Suppressor macrophage (primary cell): ENCODE measurements at regions not wholly inside any gene's neighbourhood (a gene's known extent, or its start where the extent isn't known, plus 50 kb on each side); places are given as distances from the start of the nearest gene placed in this dataset.

ENCODE experiments used
- DNase-seq, 4 experiments: peaks; one replicate each; pipeline ENCODE4 v3.0.0-alpha.2; 2020 to 2022

DNA sequence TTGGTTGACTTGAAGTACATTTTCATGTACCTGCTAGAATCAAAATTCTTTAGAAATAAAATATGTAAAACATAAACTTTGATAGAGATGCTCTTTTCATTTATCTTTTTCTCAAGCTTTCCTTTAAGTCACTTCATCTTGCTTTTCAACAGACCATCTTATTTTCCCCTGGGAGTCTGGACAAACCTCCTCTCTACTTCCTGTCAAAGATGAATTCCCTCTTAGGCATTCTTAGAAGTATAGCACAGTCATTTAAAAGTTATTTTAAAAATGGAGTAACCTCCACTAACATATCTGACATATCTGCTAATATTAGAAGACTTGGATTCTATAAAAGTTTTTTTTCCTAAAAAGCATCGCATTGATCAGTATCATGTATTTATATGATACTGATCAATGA, 84.8 kb upstream of the PAX6 start:
- no peak for DNase-seq

DNA sequence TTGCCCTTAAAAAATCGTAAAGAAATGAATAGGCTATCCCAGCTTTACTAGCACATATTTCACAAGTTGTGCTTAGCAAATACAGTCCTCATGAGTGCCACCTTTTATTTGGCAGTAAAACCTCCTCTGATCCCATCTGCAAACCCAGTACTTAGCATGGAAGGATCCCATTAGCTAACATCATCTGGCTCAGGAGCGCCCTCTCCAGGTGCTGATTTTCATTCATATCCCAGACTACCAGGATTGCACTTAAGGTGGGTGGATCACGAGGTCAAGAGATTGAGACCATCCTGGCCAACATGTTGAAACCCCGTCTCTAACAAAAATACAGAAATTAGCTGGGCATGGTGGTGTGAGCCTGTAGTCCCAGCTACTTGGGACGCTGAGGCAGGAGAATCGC, 76.1 kb upstream of the PAX6 start:
- DNase-seq: peak in 3 of 4 experiments; percentile 2 to 27 (median 6)

DNA sequence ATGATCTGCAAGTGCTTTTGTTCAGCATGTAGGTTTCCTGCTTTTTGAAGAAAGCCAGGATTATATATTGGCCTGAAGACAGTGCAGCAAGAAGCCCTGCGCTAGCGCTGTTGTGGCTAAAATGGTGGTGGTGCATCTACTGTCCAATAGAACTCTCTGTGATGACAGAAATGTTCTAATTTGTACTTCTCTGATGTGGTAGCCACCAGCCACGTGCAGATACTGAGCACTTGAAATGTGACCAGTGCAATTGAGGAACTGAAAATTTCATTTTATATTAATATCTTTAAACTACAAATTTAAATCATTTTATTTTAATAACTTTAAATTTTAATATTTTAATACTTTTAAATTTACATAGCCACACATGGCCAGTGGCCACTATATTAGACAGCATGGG, 73.0 kb upstream of the PAX6 start:
- no peak for DNase-seq

DNA sequence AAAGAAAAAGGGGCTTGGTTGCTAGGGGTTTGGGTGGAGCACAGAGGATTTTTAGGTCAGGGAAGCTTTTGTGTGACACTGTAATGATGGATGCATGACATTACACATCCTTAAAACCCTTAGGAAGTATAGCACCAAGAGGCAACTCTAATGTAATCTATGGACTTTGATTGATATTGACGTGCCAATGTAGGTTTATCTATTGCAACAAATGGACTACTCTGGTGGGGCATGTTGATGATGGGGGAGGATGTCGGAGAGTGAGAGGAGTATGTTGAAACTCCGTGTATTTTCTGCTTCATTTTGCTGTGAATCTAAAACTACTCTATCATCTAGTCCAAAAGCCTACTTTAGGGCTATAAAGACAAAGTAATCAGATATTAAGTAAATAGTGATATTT, 72.3 kb upstream of the PAX6 start:
- no peak for DNase-seq

DNA sequence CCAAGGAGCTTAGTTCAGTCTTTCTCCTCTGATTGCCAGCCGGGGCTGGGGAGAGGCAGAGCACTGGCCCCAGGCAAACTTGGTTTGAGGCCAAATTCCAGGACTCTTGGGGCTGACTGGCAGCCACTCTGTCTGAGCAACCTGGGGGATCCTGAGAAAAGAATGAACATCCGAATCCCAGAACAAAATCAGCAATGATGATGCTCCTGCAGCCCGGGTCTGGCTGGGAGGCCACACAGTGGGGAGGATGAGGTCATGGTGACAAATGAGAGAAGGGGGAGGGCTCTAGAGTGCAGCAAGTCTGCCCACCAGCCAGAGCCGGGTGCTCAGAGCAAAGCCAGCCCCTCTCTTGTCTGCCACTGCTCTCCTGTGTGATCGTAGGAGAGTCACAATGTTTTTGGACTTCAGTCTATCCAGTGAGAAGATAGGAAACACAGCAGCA, 71.8 kb upstream of the PAX6 start:
- no peak for DNase-seq

DNA sequence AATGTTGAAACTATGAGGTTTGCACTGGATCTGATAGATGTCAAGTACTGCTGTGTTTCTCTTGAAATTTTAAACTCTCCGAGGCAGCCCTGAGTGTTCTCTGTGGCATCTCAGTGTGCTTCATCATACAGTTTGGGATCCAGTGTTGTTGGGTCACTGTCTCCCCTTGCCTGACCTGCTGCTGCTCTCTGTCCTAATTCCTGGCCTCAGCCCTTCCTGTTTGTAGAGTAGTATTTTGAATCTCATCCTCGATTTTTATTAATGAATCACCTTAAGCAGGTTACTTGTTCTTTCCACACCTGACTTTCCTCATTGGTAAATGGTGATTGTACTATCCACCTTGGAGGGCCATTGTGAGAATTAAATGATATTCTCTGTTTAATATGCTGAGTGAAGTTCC, 70.7 kb upstream of the PAX6 start:
- no peak for DNase-seq

DNA sequence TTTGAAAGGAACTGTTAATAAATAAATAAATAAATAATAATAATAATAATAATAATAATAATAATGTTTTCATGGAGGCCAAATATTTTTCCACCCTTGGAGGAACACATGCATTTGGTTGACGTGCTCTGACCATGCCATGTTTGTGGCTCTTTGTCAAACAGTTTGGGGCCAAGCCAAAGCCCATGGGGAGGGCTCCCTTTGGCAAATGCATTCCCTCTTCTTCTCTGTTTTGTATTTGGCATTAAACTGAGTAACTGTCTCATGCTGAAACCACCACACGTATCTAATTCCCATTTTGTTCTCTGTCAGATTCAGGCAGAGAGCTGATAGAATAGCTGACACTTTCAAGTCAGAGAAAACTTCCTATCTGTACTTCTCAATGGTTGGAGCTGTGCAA, 68.6 kb upstream of the PAX6 start:
- DNase-seq: no peak

DNA sequence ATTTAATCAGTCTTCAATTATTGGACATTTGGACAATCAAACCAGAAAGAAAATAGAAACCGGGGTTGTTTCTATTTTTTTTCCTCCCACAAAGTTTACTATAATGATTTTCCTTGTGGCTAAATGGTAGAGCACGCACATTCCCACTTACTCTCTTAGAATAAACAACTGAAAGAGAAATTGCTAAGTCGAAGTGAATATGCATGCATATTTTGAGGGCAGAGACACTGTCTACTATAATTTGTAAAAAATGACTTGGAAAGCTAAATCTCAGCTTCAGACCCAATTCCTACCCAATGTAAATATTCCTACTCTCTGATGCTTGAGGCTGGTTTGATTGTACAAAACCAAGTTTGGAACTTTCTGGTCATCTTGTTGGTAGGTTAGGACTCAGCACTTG, 66.7 kb upstream of the PAX6 start:
- DNase-seq: no peak

DNA sequence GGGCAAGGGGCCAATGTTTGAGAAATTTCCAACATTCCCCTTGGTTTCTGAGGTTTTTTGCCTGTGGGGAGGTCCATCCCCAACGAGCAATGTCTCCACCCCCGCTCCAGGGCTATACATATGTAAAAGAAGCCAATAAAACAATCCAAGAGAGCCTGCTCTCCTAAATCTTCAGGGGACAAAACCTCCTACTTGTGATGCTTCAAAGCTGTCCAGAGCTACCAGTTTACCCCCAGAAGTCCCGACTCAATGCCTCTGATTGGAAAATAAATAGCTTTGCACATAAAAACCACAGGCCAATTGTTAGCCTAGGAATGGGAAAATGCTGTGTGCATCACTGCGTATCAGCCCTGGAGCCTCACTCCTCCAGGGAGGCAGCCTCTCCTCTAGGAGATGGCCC, 66.0 kb upstream of the PAX6 start:
- DNase-seq: no peak

DNA sequence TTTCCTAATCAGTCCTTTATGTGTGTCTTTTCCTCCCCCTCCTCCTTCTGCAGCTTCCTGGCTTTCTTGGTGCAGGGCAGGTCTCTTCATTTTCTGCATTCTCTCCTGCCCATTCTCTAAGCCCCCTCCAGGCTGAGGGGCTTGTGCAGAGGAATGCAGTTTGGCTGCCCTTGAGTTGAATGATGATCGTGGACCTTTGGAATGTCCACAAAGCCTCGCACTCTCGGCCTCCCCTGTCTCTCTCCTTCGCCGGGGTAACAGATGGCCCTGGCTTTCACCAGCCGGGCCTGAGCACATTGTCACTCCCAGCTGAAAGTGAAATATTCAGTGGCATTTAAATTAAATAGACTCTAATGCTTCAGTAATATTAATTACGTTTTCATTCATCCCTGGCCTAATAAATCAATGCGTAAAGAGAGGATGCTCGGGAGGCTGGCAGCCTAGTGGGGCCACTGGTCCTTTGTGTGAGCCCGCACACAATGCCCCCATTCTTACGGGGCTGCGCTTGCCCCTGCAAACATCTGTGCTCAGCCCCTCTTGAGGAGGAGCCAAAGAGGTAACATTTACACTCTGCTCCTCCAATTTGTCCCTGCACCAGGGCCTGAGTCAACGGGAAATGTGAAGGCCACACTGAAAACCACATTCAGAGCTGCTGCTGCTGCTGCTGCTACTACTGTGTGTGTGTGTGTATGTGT, 64.9 kb upstream of the PAX6 start:
- DNase-seq: no peak

DNA sequence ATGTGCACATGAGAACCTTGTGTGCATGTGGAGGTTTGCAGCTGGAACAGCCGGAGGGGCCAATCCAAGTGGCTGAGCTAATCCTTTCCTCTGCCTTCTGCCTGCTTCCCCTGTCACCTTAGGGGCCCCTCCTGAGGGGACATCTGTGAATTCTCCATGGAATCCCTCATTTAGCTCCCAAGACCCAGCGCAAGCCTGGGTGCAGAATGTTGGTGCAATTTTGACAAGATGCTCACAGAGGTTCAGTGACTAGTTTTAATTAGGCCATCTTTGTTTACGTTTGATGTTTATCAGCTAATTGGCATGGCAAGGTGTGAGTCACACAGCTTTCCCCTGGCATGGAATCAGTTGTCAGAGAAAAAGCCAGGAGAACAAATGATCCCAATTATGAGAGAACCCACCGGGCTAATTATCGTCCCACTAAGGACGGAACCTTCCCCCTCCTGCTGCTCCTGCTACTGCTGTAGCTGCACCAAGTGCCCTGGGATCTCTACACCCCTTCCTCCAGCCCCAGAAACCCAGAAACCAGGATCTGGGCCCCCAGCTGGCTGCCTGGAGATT, 63.6 kb upstream of the PAX6 start:
- DNase-seq: no peak

DNA sequence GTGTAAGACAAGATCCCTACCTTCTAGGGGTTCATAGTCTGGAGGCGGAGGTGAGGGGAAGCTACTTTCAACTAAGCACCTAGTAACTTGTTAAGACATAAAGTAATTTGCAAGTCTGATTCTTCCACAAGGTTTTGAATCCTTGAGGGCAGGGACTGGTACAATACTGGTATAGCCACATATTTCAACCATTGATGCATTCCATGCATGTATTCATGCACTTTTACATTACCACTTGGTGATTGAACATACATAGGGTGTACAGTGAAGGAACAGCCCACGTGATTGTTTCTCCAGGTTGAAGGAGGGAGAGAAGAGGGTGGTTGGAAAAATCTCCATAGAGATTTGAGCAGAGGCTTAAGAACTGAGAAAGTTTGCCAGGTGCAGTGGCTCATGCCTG, 62.0 kb upstream of the PAX6 start:
- DNase-seq: no peak

DNA sequence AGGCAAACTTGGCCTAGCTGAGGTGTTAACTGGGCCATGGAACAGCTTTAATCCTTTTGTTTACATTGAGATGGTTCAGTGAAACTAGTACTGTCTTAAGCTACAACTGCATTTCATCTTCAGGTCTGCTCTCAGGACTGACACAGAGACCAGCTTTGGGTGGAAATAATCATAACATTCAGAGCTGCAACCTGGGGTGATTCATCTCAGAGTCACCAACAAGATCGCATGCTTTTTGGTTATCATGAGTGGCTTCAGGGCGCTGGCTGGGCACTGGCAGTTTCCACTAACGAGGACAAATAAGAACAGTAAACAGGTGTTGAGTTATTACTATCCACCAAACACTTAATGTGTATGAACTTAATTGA, 60.9 kb upstream of the PAX6 start:
- no peak for DNase-seq

DNA sequence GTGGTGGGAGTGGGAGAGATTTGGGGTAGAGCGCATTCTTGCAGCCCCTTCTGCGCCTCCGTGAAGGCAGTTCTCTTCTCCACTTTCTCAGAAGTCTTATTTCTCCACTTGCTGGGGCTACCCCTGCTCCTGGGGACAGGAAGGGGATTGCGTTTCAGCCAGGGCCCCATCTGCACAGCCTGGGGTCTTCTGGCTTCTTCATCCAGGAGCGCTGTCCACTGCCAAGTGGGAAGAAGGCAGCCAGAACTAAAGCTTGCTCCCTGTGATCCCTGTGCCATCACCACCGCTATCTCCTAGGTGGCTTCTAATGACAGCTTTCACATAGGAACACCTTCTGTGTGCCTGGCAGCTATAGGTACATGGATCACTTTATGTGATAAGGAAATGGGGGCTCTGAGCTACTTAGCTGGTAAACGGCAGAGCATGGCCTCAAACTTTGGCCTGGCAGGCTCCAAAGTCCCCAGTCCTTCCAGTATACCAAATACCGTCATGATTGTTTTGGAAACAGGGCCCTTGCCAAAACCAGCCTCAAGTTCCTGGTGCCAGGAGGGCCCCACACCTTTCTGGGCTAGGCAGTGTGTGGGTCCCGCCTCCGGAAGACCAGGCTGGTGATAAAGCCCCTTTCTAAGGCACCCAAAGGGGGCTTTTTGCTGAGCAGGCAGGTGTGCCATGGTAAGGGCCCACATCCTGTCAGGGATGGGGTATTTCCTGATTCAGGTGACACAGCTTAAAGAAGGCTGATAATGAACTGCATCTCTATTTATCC, 60.4 kb upstream of the PAX6 start:
- DNase-seq: no peak

DNA sequence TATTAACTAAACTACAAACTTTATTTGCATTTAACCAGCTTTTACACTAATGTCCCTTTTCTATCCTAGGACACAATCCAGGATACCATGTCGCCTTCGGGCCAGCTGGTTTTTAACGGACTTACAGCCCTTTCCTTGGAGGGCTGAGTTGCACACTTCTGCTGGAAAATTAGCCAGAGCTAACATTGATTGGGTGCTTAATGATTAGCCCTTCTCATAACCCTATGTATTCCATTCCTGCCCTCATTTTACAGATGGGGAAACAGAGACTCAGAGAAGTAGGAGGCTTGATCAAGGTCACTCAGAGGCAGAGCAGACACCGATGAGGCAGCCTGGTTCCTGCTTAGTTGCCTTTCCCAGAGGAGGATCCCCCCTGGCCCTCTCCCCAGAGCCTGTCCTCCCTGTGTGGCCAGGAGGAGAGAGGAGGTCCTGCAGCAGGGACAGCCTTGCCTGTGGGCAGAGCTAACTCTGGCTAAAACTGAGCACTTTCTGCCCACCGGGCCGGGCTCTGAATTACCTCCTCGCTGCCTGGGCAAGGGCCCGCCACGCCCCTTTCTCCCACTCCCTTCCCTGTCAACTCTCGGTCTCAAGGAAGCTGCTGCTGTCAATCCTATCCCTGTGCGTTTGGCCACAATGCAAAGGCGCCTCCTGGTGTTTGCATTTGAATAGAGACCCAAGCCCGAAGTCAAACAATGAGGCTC, 59.6 kb upstream of the PAX6 start:
- DNase-seq: peak; percentile 39 to 61 (median 46)

DNA sequence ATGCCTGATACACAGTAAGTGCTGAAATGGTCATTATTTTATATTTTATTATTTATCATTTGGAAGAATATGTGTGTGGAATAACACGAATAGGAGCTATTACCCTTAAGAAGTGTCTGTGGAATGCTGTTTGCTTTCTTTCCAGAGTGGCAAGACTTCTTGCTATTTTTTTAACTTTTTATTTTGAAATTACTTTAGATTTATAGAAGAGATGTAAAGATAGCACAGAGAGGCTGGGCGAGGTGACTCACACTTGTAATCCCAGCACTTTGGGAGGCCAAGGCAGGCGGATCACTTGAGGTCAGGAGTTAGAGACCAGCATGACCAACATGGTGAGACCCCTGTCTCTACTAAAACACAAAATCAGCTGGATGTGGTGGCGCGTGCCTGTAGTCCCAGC, 58.9 kb upstream of the PAX6 start:
- no peak for DNase-seq

DNA sequence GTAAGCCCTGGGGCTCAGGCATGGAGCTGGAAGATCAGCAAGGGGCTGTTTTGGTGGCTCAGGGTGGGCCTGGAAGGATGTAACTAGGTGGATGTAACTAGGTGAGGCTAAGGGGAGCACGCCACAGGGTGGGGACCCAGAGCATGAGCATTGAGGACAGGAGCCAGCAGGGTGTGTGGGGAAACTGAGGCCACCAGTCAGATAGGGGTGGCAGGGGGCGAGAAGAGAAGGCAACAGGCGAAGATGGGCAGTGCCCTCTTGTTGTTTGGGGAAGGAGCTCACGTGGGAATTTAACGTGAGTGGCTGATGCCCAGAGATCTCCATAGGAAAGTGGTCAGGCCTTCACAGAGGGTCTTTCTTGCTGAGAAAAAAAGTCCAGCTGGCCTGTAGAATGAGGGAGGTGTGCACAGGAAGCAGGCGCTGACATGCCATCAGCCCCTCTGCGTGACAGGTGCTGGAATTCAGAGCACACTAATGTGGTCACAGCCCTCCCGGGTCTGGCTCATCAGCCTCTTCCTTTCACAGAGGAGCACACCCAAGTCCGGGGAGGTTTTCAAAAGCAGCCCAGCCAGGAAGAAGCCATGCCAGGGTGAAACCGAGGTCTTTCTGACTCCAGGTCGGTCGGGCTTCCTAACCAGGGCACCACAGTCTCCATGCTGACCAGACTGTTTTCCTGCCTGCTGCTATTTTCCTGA, 54.6 kb upstream of the PAX6 start:
- no peak for DNase-seq

DNA sequence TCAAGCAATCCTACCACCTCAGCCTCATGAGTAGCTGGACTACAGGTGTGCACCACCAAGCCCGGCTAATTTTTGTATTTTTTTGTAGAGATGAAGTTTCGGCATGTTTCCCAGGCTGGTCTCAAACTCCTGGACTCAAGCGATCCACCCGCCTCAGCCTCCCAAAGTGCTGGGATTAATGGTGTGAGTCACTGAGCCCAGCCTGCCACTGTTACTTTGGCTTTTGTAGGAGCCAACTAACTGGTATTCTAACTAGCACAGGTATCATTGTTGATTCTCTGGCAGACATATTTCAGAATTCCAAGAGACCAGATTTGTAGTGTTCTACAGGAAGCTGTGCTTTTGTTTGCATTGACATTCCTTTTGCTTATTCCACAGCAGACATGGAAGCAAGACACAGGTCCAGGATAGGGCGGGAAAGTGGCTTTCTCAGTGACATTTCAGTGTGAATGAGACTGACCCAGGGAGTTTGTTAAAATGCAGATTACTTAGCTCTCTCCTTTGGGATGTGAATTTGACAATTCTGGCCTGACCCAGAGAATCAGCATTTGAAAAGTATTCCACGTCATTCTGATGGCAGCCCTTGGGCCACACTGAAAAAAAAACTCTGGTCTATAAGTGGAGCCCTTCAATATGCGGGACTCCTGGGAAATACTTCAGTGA, 52.2 kb upstream of the PAX6 start:
- no peak for DNase-seq

DNA sequence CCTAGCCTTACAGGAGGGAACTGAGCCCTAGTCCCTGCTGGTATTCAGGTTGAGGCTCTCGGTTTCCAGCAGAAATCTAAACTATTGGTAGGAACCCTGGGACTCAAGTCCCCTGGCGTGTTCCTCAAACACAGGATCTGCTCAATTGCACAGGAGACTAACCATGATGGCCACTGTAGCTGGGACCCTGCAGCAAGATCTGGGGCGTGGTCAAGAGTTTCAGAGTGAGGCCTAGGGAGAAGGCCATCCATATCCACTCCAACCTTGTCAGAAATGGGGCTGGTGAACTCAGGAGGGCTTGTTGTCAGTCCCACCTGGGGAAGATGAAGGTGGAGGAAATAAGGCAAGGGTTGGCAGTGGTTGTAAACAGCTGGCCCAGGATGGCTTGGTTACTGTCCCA, 49.9 kb upstream of the PAX6 start:
- no peak for DNase-seq
